ENCODE measurements at regions not wholly inside any gene's neighbourhood (a gene's known extent, or its start where the extent isn't known, plus 50 kb on each side); places are given as distances from the start of the nearest gene placed in this dataset.

DNA sequence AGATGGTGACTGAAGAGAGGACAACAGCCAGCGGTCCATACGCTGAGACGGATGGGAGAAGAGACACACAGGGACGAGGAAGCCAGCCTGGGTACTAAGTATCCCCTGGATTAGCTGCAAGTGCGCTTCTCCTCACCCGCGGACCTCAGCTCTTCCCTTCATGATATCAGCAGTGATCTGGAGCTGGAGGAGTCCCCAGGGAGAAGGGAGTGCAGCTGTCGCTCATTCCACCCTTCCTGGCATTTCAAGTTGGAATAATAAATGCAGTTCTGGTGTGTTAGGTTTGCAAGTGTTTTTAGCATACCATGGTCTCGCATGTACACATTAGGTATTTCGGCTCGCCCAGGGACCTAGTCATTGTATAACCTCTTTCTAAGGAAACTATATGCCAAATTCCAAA, 88.5 kb upstream of the C1QTNF9B start:
- Histone ChIP-seq H3K79me2 (ENCODE audit: control insufficient read depth, insufficient read depth, low read length) (no peaks in the 10 kb centered on the region), H3K4me1 (ENCODE audit: control insufficient read depth, extremely low read depth, insufficient read depth, low read length) (peaks cover 11% of the 10 kb centered on the region), H2AFZ (ENCODE audit: control insufficient read depth, low read length) (no peak overlapping the region), H3K9me1 (ENCODE audit: control insufficient read depth, extremely low read depth, insufficient read depth, low read length) (no peaks in the 10 kb centered on the region), H3K9ac (ENCODE audit: control insufficient read depth, extremely low read depth, insufficient read depth, low read length) (no peak overlapping the region), H3K4me2 (ENCODE audit: control insufficient read depth, extremely low read depth, insufficient read depth, low read depth, low read length) (no peak overlapping the region), H3K36me3 (ENCODE audit: control insufficient read depth in 2 of 2, extremely low read depth in 1 of 2, insufficient read depth in 2 of 2, low read length in 2 of 2) (no peaks in the 10 kb centered on the region), H3K27me3 (ENCODE audit: control insufficient read depth, extremely low read depth, insufficient read depth, low read length) (peaks cover 6% of the 10 kb centered on the region), H4K20me1 (ENCODE audit: control insufficient read depth, extremely low read depth, insufficient read depth, low read length) (no peaks in the 10 kb centered on the region), H3K4me3 (ENCODE audit: control insufficient read depth in 2 of 3, extremely low read depth in 1 of 3, insufficient read depth in 2 of 3, low read depth in 1 of 3, low read length in 3 of 3) (no peak overlapping the region), H3K9me3 (ENCODE audit: control insufficient read depth, low read depth, low read length) (no peaks in the 10 kb centered on the region), H3K27ac (ENCODE audit: control insufficient read depth, insufficient read depth, low read length) (no peak overlapping the region)
- no peak for DNase-seq (ENCODE audit: low read depth, low spot score)
- TF ChIP-seq EZH2 (IDR thresholded peaks at IDR 0.05; ENCODE audit: low read length) (no peak), CTCF (optimal IDR thresholded peaks at IDR 0.05 in 1 of 3, IDR thresholded peaks at IDR 0.05 in 1 of 3, conservative IDR thresholded peaks at IDR 0.05 in 1 of 3; ENCODE audit: extremely low read depth in 1 of 3, insufficient read depth in 2 of 3, low read length in 3 of 3) (no peak)
- FAIRE-seq, result no peak
- dilution Hi-C loops (cut with MboI; ENCODE audit: extremely low pct_ligation_motif_present, low sequenced_read_pairs), result no loop called here

DNA sequence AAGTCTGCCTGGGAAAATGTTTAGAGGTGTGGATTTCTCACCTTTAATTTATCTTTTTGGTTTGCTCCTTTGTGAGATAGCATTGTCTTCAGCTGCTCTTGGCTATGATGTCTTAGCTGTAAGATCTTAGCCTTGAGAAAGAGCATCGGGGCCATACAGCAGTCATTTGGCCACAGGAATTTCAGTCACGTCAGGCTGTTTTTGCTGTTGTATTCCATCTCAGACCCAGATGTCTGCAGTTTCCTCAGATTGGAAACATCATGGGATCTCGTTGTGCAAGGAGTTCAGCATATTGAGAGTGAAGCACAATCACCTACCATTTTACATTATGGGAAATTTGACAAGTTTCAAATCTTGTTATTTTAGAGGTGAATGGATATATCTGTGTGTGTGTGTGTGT, 89.3 kb upstream of the C1QTNF9B start:
- dilution Hi-C loops (cut with MboI; ENCODE audit: extremely low pct_ligation_motif_present, low sequenced_read_pairs), result no loop called here
- Histone ChIP-seq H2AFZ (ENCODE audit: control insufficient read depth, low read length) (no peak overlapping the region), H3K79me2 (ENCODE audit: control insufficient read depth, insufficient read depth, low read length) (no peaks in the 10 kb centered on the region), H3K9ac (ENCODE audit: control insufficient read depth, extremely low read depth, insufficient read depth, low read length) (no peak overlapping the region), H3K27ac (ENCODE audit: control insufficient read depth, insufficient read depth, low read length) (no peak overlapping the region), H4K20me1 (ENCODE audit: control insufficient read depth, extremely low read depth, insufficient read depth, low read length) (no peaks in the 10 kb centered on the region), H3K4me1 (ENCODE audit: control insufficient read depth, extremely low read depth, insufficient read depth, low read length) (peaks cover 11% of the 10 kb centered on the region), H3K4me2 (ENCODE audit: control insufficient read depth, extremely low read depth, insufficient read depth, low read depth, low read length) (no peak overlapping the region), H3K27me3 (ENCODE audit: control insufficient read depth, extremely low read depth, insufficient read depth, low read length) (peaks cover 8% of the 10 kb centered on the region), H3K36me3 (ENCODE audit: control insufficient read depth in 2 of 2, extremely low read depth in 1 of 2, insufficient read depth in 2 of 2, low read length in 2 of 2) (no peaks in the 10 kb centered on the region), H3K9me3 (ENCODE audit: control insufficient read depth, low read depth, low read length) (no peaks in the 10 kb centered on the region), H3K9me1 (ENCODE audit: control insufficient read depth, extremely low read depth, insufficient read depth, low read length) (no peaks in the 10 kb centered on the region), H3K4me3 (ENCODE audit: control insufficient read depth in 2 of 3, extremely low read depth in 1 of 3, insufficient read depth in 2 of 3, low read depth in 1 of 3, low read length in 3 of 3) (no peak overlapping the region)
- FAIRE-seq (no peak), DNase-seq (ENCODE audit: low read depth, low spot score) (no peak)
- no peak for TF ChIP-seq CTCF (optimal IDR thresholded peaks at IDR 0.05 in 1 of 3, IDR thresholded peaks at IDR 0.05 in 1 of 3, conservative IDR thresholded peaks at IDR 0.05 in 1 of 3; ENCODE audit: extremely low read depth in 1 of 3, insufficient read depth in 2 of 3, low read length in 3 of 3)
- no peak for TF ChIP-seq EZH2 (IDR thresholded peaks at IDR 0.05; ENCODE audit: low read length)
